WI38 (cell line): ENCODE measurements at regions not wholly inside any gene's neighbourhood (a gene's known extent, or its start where the extent isn't known, plus 50 kb on each side); places are given as distances from the start of the nearest gene placed in this dataset.

Source experiments
- H3K4me3 ChIP-seq: 2 replicates; pipeline ENCODE4 v1.5.1; 2011; ENCODE audit warnings: low read depth, mild to moderate bottlenecking, control low read depth, low read length
- CTCF ChIP-seq: IDR thresholded peaks from 2 replicates; pipeline ENCODE4 v1.5.1; 2012; ENCODE audit warnings: low read depth, mild to moderate bottlenecking, control low read depth, low read length

GRCh38 chr5:110356677-110357076 is 369.8 kb downstream of the TMEM232 start:
- no peak overlapping the region for H3K4me3 ChIP-seq
- no peak for TF ChIP-seq CTCF

GRCh38 chr5:110359221-110359620 is 367.2 kb downstream of the TMEM232 start:
- TF ChIP-seq CTCF, result no peak
- H3K4me3 ChIP-seq, result no peak overlapping the region

- TF ChIP-seq CTCF, result no peak
- H3K4me3 ChIP-seq, result no peak overlapping the region
Measured at GRCh38 chr5:110361471-110361870, 365.0 kb downstream of the TMEM232 start.

GRCh38 chr5:110362261-110362660 is 364.2 kb downstream of the TMEM232 start:
- no peak overlapping the region for H3K4me3 ChIP-seq
- TF ChIP-seq CTCF, result no peak

DNA sequence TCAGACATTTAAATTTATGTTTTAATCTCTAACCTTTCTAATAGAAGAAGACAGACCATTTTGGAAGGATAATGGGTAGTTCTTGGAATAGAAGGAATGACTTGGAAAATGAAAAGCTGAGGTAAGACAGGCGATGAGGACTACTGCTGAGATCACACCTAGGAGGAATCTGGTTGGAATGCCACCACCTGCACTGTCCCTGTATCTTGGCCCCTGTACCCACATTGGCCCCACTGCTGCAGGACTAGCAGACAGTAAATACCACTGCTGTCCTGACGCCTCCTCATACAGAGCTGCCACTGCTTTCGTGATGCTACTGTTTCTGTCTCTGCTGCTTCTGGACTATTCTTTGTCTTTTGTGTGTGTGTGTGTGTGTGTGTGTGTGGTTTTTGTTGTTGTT is 359.8 kb downstream of the TMEM232 start:
- TF ChIP-seq CTCF, result no peak
- H3K4me3 ChIP-seq, result no peak overlapping the region
